ENCODE measurements at regions not wholly inside any gene's neighbourhood (a gene's known extent, or its start where the extent isn't known, plus 50 kb on each side); places are given as distances from the start of the nearest gene placed in this dataset.

DNA sequence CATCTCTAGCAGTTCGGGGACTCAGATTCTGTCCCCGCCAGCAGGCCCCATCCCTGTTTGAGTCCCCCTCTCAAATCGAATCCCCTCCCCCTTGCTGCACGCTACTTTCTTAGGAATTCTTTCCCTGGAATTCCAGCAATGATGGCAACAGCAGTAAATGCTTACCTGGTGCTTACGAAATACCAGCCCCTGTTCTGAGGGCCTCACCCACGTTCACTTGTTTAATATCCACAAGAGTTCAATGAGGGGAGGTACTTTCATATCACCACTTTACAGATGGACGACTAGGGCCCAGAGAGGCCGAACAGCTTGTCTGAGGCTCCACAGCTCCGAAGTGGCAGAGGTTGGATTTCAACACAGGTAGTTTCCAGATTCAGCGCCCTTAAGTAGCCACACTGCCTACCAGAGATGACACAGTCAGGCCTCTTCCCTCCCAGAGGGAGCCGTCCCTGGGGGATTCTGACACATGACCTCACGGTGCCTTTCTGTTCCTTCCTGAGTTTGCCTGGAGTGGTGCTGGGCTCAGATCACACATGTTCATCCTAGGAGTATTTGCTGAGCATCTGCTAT lies 120.7 kb upstream of the GSE1 start:
- 57 to 65% methylated on average over 12 of the region's 12 CpGs for WGBS, 2 donors
- DNase-seq (ENCODE audit: low spot score in 2 of 2): no peak
- TF ChIP-seq POLR2A (IDR thresholded peaks at IDR 0.05) (no peak), CTCF (IDR thresholded peaks at IDR 0.05) (no peak)
- intact Hi-C loops (cut with DNase I; ENCODE audit: low total_unique reads): no loop called here
- H3K4me3 ChIP-seq (ENCODE audit: low read depth, poor library complexity, severe bottlenecking): no peak overlapping the region

- 76 to 78% methylated on average over 1 of the region's 1 CpG for WGBS, 2 donors
- H3K4me3 ChIP-seq (ENCODE audit: low read depth, poor library complexity, severe bottlenecking): no peak overlapping the region
- TF ChIP-seq CTCF (IDR thresholded peaks at IDR 0.05) (no peak), POLR2A (IDR thresholded peaks at IDR 0.05) (no peak)
- no peak for DNase-seq (ENCODE audit: low spot score in 2 of 2)
- intact Hi-C loops (cut with DNase I; ENCODE audit: low total_unique reads): no loop called here
Measured at GRCh38 chr16:85494315-85494714, 118.8 kb upstream of the GSE1 start.

- no peak for TF ChIP-seq POLR2A (IDR thresholded peaks at IDR 0.05)
- TF ChIP-seq CTCF (IDR thresholded peaks at IDR 0.05): no peak
- 97 to 98% methylated on average over 11 of the region's 11 CpGs for WGBS, 2 donors
- no peak for DNase-seq (ENCODE audit: low spot score in 2 of 2)
- intact Hi-C loops (cut with DNase I; ENCODE audit: low total_unique reads): no loop called here
- no peak overlapping the region for H3K4me3 ChIP-seq (ENCODE audit: low read depth, poor library complexity, severe bottlenecking)
Measured at GRCh38 chr16:85495259-85495658, 117.9 kb upstream of the GSE1 start.

- no peak for DNase-seq (ENCODE audit: low spot score in 2 of 2)
- TF ChIP-seq POLR2A (IDR thresholded peaks at IDR 0.05): no peak
- TF ChIP-seq CTCF (IDR thresholded peaks at IDR 0.05): no peak
- no peak overlapping the region for H3K4me3 ChIP-seq (ENCODE audit: low read depth, poor library complexity, severe bottlenecking)
- intact Hi-C loops (cut with DNase I; ENCODE audit: low total_unique reads): no loop called here
- WGBS, 2 donors: 94 to 97% methylated on average over 38 to 39 of the region's 40 CpGs
Measured at GRCh38 chr16:85495823-85496538, 117.1 kb upstream of the GSE1 start.

- WGBS, 2 donors: 83 to 84% methylated on average over 17 of the region's 17 CpGs
- no peak for DNase-seq (ENCODE audit: low spot score in 2 of 2)
- no peak for TF ChIP-seq POLR2A (IDR thresholded peaks at IDR 0.05)
- no peak for TF ChIP-seq CTCF (IDR thresholded peaks at IDR 0.05)
Measured at GRCh38 chr16:85497622-85498314, 115.4 kb upstream of the GSE1 start.

More at GRCh38 chr16:85497622-85498314, 115.4 kb upstream of the GSE1 start:
- H3K4me3 ChIP-seq (ENCODE audit: low read depth, poor library complexity, severe bottlenecking): no peak overlapping the region
- intact Hi-C loops (cut with DNase I; ENCODE audit: low total_unique reads): no loop called here

All from lower leg skin (tissue), 4 donors.